Fibroblast of lung (primary cell): ENCODE measurements at regions not wholly inside any gene's neighbourhood (a gene's known extent, or its start where the extent isn't known, plus 50 kb on each side); places are given as distances from the start of the nearest gene placed in this dataset.

Experiments used
- DNase-seq, 2 donors: peaks; one replicate each; pipeline versions ENCODE4 v3.0.0 to v3.0.0-alpha.2; 2010; ENCODE audit warnings: low read depth in 2 of 2
- H2AFZ ChIP-seq: 2 replicates; pipeline ENCODE4 v1.5.1; 2012; ENCODE audit warnings: low read length, control low read depth, inconsistent platforms
- H3K27ac ChIP-seq: 2 replicates; pipeline ENCODE4 v1.5.1; 2011; ENCODE audit warnings: low read length, control low read depth; ENCODE audit not compliant: insufficient read depth
- H3K27me3 ChIP-seq: 2 replicates; pipeline ENCODE4 v1.5.1; 2011; ENCODE audit warnings: mild to moderate bottlenecking, low read length; ENCODE audit not compliant: control insufficient read depth, insufficient read depth
- H3K36me3 ChIP-seq: 2 replicates; pipeline ENCODE4 v1.5.1; 2011; ENCODE audit warnings: low read length; ENCODE audit not compliant: control insufficient read depth, insufficient read depth
- H3K4me1 ChIP-seq: 2 replicates; pipeline ENCODE4 v1.5.1; 2011; ENCODE audit warnings: low read length; ENCODE audit not compliant: control insufficient read depth, insufficient read depth; ENCODE audit errors: extremely low read depth
- H3K4me2 ChIP-seq: 2 replicates; pipeline ENCODE4 v1.5.1; 2011; ENCODE audit warnings: low read length, control low read depth; ENCODE audit not compliant: insufficient read depth; ENCODE audit errors: extremely low read depth
- H3K4me3 ChIP-seq, 4 experiments: fragments of 200-600 bp in 1 of 4; sonication (generic) in 1 of 4; replicated peaks in 1 of 4; 2 replicates each; pipeline ENCODE4 v1.5.1; 2011 to 2016; ENCODE audit warnings: low read length in 4 of 4, low read depth in 3 of 4, mild to moderate bottlenecking in 3 of 4, control low read depth in 2 of 4, inconsistent platforms in 1 of 4, mixed read lengths in 1 of 4; ENCODE audit not compliant: insufficient read depth in 1 of 4; ENCODE audit errors: control extremely low read depth in 1 of 4
- H3K79me2 ChIP-seq: 2 replicates; pipeline ENCODE4 v1.5.1; 2012; ENCODE audit warnings: mild to moderate bottlenecking, low read length, inconsistent platforms; ENCODE audit not compliant: control insufficient read depth, insufficient read depth
- H3K9ac ChIP-seq: 2 replicates; pipeline ENCODE4 v1.5.1; 2011; ENCODE audit warnings: mild to moderate bottlenecking, low read length, control low read depth; ENCODE audit not compliant: insufficient read depth
- H3K9me3 ChIP-seq: 2 replicates; pipeline ENCODE4 v1.5.1; 2012; ENCODE audit warnings: low read depth, low read length; ENCODE audit not compliant: control insufficient read depth, insufficient read depth
- H4K20me1 ChIP-seq: 2 replicates; pipeline ENCODE4 v1.5.1; 2011; ENCODE audit warnings: low read length; ENCODE audit not compliant: control insufficient read depth, insufficient read depth; ENCODE audit errors: extremely low read depth
- EZH2 ChIP-seq: IDR thresholded peaks from 2 replicates; pipeline ENCODE4 v1.5.1; 2012; ENCODE audit warnings: low read length, control low read depth, mild to moderate bottlenecking; ENCODE audit errors: missing control alignments
- TF ChIP-seq, protein P1 (sequence below), 2 donors: IDR thresholded peaks in 1 of 2; conservative IDR thresholded peaks in 1 of 2; 1 replicate in 1 of 2; 2 replicates in 1 of 2; pipeline ENCODE4 v1.5.1; 2011 to 2012; ENCODE audit warnings: low read length in 2 of 2, control low read depth in 1 of 2, inconsistent platforms in 1 of 2, low read depth in 1 of 2, mild to moderate bottlenecking in 1 of 2

DNA sequence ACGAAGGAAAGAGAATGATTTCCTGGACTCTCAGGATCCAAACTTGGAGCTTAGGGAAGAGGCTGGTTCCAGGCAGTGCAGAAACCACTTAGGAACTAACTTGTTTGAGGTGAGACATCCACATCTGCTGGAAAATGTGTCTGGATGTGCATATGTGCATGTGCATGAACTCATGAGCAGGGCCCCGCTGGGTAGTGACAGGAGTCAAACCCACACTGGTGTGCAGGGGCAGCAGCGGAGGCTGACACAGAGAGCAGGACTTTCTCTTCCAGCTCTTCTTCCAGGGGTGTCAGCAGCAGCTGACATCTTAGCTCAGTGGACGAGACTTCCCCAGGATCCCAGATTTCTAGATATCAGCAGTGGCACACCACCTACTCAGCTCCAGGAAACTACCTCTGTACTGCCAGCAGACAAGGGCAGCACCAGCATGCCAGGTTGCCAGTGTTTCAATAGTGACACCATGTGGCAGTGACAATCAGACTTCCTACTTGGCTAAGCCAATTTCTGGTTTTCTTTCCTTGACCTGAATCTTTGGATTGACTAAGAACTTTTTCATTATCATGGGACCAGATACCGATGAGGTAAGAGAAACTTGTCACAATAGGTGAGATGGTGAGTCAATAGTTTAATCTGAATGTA is 227.5 kb upstream of the ZC3H12C start:
- H3K27ac ChIP-seq, result no peak overlapping the region
- H3K4me1 ChIP-seq, result no peaks in the 10 kb centered on the region
- TF ChIP-seq, protein P1, sequence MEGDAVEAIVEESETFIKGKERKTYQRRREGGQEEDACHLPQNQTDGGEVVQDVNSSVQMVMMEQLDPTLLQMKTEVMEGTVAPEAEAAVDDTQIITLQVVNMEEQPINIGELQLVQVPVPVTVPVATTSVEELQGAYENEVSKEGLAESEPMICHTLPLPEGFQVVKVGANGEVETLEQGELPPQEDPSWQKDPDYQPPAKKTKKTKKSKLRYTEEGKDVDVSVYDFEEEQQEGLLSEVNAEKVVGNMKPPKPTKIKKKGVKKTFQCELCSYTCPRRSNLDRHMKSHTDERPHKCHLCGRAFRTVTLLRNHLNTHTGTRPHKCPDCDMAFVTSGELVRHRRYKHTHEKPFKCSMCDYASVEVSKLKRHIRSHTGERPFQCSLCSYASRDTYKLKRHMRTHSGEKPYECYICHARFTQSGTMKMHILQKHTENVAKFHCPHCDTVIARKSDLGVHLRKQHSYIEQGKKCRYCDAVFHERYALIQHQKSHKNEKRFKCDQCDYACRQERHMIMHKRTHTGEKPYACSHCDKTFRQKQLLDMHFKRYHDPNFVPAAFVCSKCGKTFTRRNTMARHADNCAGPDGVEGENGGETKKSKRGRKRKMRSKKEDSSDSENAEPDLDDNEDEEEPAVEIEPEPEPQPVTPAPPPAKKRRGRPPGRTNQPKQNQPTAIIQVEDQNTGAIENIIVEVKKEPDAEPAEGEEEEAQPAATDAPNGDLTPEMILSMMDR (conservative IDR thresholded peaks at IDR 0.05 in 1 of 2, IDR thresholded peaks at IDR 0.05 in 1 of 2; ENCODE audit: low read depth in 1 of 2, low read length in 2 of 2), result no peak
- no peak for TF ChIP-seq EZH2
- H3K4me3 ChIP-seq, result no peak overlapping the region
- H3K27me3 ChIP-seq, result no peaks in the 10 kb centered on the region
- H3K9ac ChIP-seq, result no peak overlapping the region
- no peaks in the 10 kb centered on the region for H3K9me3 ChIP-seq
- no peaks in the 10 kb centered on the region for H3K36me3 ChIP-seq
- DNase-seq, result no peak
- no peaks in the 10 kb centered on the region for H4K20me1 ChIP-seq
- no peak overlapping the region for H2AFZ ChIP-seq
- H3K4me2 ChIP-seq, result no peak overlapping the region
- no peaks in the 10 kb centered on the region for H3K79me2 ChIP-seq

DNA sequence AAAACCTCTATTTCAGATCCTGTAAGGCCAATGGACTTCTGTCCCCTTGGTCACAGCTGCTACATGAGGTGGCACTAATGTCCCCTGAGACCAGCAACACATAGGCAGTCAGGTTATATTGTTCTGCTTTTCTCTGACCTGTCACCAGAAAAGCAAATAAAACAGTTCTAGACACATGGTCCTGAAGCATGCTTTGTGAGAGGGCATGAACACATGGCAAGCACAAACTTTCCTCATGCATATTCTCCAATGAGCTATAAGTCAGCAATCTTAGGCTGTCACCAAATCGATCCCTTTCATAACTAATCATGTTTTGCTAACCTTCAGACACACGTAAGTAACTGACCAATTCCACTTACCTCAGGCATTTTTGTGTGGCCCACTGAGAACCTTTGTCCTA is 225.4 kb upstream of the ZC3H12C start:
- no peaks in the 10 kb centered on the region for H3K9me3 ChIP-seq
- no peak overlapping the region for H2AFZ ChIP-seq
- no peaks in the 10 kb centered on the region for H3K79me2 ChIP-seq
- H3K27me3 ChIP-seq, result no peaks in the 10 kb centered on the region
- H3K4me2 ChIP-seq, result no peak overlapping the region
- no peak for DNase-seq
- H3K36me3 ChIP-seq, result no peaks in the 10 kb centered on the region
- H4K20me1 ChIP-seq, result no peaks in the 10 kb centered on the region
- H3K9ac ChIP-seq, result no peak overlapping the region
- H3K4me3 ChIP-seq, result no peak overlapping the region
- no peak for TF ChIP-seq EZH2
- TF ChIP-seq, protein P1 (conservative IDR thresholded peaks at IDR 0.05 in 1 of 2, IDR thresholded peaks at IDR 0.05 in 1 of 2; ENCODE audit: low read depth in 1 of 2, low read length in 2 of 2), result no peak
- H3K4me1 ChIP-seq, result no peaks in the 10 kb centered on the region
- no peak overlapping the region for H3K27ac ChIP-seq

DNA sequence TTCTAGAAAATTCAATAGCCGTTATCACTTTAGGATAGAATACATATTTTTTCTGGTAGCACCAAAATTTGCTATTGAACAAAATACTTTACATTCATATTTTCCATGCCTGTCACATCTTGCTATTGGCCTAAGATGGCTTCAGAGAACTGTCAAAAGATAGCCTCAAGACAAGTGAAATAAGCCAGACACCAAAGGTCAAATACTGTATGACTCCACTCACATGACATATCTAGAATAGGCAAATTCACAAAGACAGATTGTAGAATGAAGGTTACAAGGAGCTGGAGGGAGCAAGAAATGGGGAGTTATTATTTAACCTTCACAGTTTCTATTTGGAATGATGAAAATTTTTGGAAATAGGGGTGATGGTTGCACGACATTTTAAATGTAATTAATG is 223.7 kb upstream of the ZC3H12C start:
- no peak for DNase-seq
- H3K79me2 ChIP-seq, result no peaks in the 10 kb centered on the region
- H3K27ac ChIP-seq, result no peak overlapping the region
- no peaks in the 10 kb centered on the region for H3K27me3 ChIP-seq
- H2AFZ ChIP-seq, result no peak overlapping the region
- H3K9ac ChIP-seq, result no peak overlapping the region
- H3K9me3 ChIP-seq, result no peaks in the 10 kb centered on the region
- TF ChIP-seq, protein P1 (conservative IDR thresholded peaks at IDR 0.05 in 1 of 2, IDR thresholded peaks at IDR 0.05 in 1 of 2; ENCODE audit: low read depth in 1 of 2, low read length in 2 of 2), result no peak
- no peak for TF ChIP-seq EZH2
- no peak overlapping the region for H3K4me2 ChIP-seq
- no peaks in the 10 kb centered on the region for H3K36me3 ChIP-seq
- no peak overlapping the region for H3K4me3 ChIP-seq
- H3K4me1 ChIP-seq, result no peaks in the 10 kb centered on the region
- no peaks in the 10 kb centered on the region for H4K20me1 ChIP-seq
